Psoas muscle (tissue), 7 donors: ENCODE measurements at regions not wholly inside any gene's neighbourhood (a gene's known extent, or its start where the extent isn't known, plus 50 kb on each side); places are given as distances from the start of the nearest gene placed in this dataset.

ENCODE experiments used
- ATAC-seq, 4 donors: fragments of 200-7000 bp; cut with Tn5 transposase; one replicate each; pipeline ENCODE4 v1.9.1; 2020; ENCODE audit warnings: moderate library complexity in 3 of 4, mild to moderate bottlenecking in 2 of 4
- DNase-seq, 2 donors: peaks; one replicate each; pipeline ENCODE4 v3.0.0-alpha.2; 2020
- H3K27ac ChIP-seq: fragments of 200-600 bp; one replicate; pipeline ENCODE4 v1.8.0; 2022
- H3K27me3 ChIP-seq, 3 donors: fragments of 200-600 bp in 1 of 3; one replicate each; pipeline versions ENCODE4 v1.6.1 to v1.8.0; 2013 to 2022; ENCODE audit warnings: low read length in 2 of 3, mild to moderate bottlenecking in 2 of 3, moderate library complexity in 1 of 3; ENCODE audit not compliant: insufficient read depth in 3 of 3
- H3K36me3 ChIP-seq, 2 donors: fragments of 200-600 bp in 1 of 2; one replicate each; pipeline versions ENCODE4 v1.6.1 to v1.8.0; 2013 to 2022; ENCODE audit warnings: low read depth in 1 of 2, mild to moderate bottlenecking in 1 of 2, moderate library complexity in 1 of 2; ENCODE audit not compliant: insufficient read depth in 1 of 2
- H3K4me1 ChIP-seq: fragments of 200-600 bp; one replicate; pipeline ENCODE4 v1.8.0; 2022
- H3K4me3 ChIP-seq: fragments of 200-600 bp; one replicate; pipeline ENCODE4 v1.8.0; 2022; ENCODE audit warnings: mild to moderate bottlenecking
- H3K9me3 ChIP-seq: fragments of 200-600 bp; one replicate; pipeline ENCODE4 v1.8.0; 2022
- WGBS, 3 donors: extraction: QIAGEN DNeasy Blood & Tissue Kit; methylation state at CpG; one replicate each; pipeline versions ENCODE4 v1.1.6 to v1.1.7; 2013; 5-methylcytosine and 5-hydroxymethylcytosine counted together
- intact Hi-C, 2 donors: fragments of 100-400 bp; cut with DNase I; formaldehyde crosslinking; loops; one replicate each; pipeline versions ENCODE4 v1.11.0 to v1.14.2; 2022
- TF ChIP-seq, protein P1 (sequence below): fragments of 200-600 bp; IDR thresholded peaks from one replicate; pipeline ENCODE4 v1.8.0; 2022; ENCODE audit warnings: antibody characterized with exemption
- donor health status: healthy with polysubstance abuse.
- donor health status: DM: no; HTN: no; CAD: no; lungs with moderate emphysema.
- donor health status: Bipolar disorder and iron deficiency.
- donor health status: healthy.
- donor health status: DM: yes; HTN: yes; CAD: no.
- donor health status: DM: no; HTN: no; CAD: no.
- donor health status: DM: yes; HTN: yes; CAD: no.

DNA sequence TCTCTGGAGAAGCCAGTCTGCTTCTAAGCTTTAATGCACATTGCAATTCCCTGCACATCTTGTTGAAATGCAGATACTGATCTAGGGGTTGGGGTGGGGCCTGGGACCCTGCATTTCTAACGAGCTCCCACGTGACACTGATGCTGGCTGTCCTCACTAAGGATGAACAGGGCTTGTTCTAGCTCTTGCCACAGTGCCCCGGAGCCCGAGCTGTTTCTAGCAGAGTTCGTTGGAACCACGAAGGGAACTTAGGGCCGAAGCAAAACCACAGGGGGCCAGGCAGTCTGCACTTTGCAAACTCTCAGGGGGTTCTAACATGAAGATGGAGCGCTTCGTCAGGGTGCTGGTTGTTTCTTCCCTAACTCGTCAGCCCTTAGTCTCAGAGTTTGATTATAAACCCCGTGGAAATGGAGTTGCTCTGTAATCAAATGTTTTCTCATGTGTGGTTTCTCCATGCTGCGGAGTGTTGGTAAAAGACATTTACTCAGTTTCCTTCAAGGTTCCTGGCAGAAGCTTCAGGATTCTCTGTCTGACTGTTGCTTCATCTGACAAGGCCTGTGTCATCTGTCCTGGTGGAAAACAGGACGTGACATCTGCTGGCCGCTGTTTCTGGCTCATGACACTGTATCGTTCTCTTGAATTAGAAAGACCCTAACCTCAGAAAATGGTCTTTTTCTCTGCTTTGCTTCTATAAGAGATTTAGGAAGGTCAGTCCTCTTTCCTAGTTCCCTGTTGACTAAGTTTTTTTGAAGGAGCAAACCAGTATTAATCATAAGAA, 221.5 kb downstream of the TEX29 start:
- WGBS, 3 donors: 70 to 75% (median 72%) methylated on average over 15 of the region's 15 CpGs
- no peaks in the 10 kb centered on the region for H3K36me3 ChIP-seq
- DNase-seq (no peak), ATAC-seq (no peak)
- TF ChIP-seq, protein P1, sequence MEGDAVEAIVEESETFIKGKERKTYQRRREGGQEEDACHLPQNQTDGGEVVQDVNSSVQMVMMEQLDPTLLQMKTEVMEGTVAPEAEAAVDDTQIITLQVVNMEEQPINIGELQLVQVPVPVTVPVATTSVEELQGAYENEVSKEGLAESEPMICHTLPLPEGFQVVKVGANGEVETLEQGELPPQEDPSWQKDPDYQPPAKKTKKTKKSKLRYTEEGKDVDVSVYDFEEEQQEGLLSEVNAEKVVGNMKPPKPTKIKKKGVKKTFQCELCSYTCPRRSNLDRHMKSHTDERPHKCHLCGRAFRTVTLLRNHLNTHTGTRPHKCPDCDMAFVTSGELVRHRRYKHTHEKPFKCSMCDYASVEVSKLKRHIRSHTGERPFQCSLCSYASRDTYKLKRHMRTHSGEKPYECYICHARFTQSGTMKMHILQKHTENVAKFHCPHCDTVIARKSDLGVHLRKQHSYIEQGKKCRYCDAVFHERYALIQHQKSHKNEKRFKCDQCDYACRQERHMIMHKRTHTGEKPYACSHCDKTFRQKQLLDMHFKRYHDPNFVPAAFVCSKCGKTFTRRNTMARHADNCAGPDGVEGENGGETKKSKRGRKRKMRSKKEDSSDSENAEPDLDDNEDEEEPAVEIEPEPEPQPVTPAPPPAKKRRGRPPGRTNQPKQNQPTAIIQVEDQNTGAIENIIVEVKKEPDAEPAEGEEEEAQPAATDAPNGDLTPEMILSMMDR: no peak
- H3K9me3 ChIP-seq: no peaks in the 10 kb centered on the region
- intact Hi-C loops: no loop called here
- no peak overlapping the region for H3K27ac ChIP-seq
- no peaks in the 10 kb centered on the region for H3K4me1 ChIP-seq
- H3K27me3 ChIP-seq: peaks cover 5 to 34% (median 6%) of the 10 kb centered on the region in 3 donors
- H3K4me3 ChIP-seq: no peak overlapping the region

DNA sequence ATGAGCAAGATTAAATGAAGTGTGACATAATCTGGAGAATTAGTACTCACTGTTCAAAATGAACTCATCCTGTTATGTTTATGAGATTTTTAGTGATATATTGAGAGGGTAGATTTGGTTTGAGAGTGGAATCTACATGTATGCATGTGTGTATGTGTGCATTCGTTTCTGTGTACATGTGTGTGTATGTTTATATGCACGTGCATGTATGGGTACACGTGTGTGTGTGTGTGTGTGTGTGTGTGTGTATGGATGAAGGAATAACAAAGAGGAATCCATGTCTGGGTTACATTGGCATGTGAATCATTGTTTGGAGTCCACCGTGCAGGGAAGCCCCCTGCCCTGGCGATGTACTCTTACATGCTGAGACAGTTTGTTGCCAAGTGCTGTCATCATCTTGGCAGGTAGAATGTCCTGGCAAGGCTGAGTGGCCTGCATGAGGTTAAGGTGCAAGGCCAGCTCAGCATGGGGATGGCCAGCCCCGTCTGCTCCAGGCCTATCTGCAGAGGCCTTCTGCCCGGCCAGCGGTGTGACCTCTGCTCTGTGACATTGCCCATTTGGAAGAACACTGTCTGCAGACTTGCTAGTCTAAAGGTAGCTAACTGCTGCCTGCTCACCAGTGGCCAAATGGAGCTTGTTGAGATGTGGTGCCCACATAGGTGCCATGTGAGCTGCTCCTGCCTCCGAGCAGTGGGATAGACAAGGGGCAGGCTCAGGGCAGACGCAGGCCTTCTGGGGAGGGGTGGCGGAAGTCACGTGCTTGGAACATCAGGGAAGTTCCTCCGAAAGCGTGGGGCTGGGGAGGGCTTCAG, 222.3 kb downstream of the TEX29 start:
- ATAC-seq (no peak), DNase-seq (no peak)
- no peak overlapping the region for H3K4me3 ChIP-seq
- H3K27ac ChIP-seq: no peak overlapping the region
- no peaks in the 10 kb centered on the region for H3K36me3 ChIP-seq
- TF ChIP-seq, protein P1: no peak
- no peaks in the 10 kb centered on the region for H3K4me1 ChIP-seq
- H3K27me3 ChIP-seq: peaks cover under 1 to 26% (median 5%) of the 10 kb centered on the region in 3 donors
- no peaks in the 10 kb centered on the region for H3K9me3 ChIP-seq
- WGBS, 3 donors: 76 to 86% (median 78%) methylated on average over 14 of the region's 14 CpGs
- intact Hi-C loops: no loop called here

DNA sequence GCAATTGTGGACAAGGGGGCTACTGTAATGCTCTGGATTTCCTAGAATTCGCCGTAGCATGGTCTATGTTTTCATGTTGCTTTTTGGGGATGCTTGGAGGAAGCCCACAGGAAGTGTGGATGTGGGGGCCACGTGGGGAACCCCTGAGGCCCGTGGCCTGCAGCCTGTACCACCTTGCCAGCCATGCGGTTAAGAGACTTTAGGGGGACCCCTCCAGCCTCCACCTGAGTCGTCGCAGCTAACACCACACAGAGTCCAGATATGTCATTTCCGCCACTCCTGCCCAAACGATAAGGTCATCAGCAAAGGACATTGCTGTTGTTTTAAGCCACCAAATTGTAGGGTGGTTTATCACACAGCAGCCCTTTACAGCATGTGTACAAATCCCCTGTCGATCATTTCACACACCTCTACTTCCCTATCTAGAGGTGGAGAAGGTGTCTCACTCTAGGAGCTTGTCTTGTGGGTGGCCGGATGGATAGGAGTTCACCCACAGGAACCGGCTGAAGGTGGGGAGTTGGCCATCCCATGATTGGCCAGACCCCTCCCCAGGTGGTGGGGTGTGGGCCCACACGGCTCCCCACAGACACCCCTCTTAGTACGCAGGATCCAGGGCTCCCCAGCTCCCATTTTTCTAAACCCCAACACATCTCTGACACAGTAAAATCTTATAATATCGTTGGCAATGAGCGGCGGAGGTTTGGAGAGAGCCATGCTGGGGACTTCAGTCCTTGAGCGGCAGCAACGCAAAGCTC, 226.7 kb downstream of the TEX29 start:
- no peak for DNase-seq
- Histone ChIP-seq H3K9me3 (no peaks in the 10 kb centered on the region), H3K27ac (no peak overlapping the region), H3K4me3 (no peak overlapping the region), H3K36me3 (no peaks in the 10 kb centered on the region), H3K27me3 (no peaks in the 10 kb centered on the region), H3K4me1 (no peaks in the 10 kb centered on the region)
- ATAC-seq: no peak
- WGBS, 3 donors: 79 to 84% (median 84%) methylated on average over 19 of the region's 19 CpGs
- TF ChIP-seq, protein P1: no peak
- intact Hi-C loops: no loop called here

DNA sequence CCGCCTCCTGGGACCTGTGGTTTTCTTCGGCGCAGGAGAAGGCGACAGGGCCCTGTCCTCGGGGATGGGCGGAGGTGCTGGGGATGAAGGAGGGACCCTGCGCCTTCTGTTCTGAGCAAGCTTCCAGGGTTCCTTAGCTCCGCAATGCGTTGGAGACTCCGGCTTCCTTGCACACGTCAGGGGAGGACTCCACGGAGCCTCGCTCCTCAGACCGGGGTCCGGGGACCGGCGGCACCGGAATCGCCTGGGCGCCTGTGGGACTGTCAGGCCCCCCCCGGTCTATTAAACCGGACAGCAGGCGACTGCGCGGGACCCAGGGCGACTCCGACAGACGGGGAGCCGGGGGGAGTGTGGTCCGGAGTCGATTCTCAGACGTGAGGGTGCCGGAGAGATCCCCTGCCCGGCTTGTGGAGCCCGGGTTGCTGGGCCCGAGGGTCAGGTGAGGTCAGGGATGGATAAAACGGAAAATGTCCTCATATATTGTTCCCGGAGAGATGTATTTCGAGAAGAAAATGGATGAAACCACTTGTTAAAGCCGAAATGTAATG, 227.4 kb downstream of the TEX29 start:
- Histone ChIP-seq H3K4me1 (no peaks in the 10 kb centered on the region), H3K9me3 (no peaks in the 10 kb centered on the region), H3K27me3 (no peaks in the 10 kb centered on the region), H3K27ac (no peak overlapping the region), H3K4me3 (no peak overlapping the region), H3K36me3 (no peaks in the 10 kb centered on the region)
- 89 to 93% (median 92%) methylated on average over 40 of the region's 40 CpGs for WGBS, 3 donors
- no peak for DNase-seq
- no peak for ATAC-seq
- TF ChIP-seq, protein P1: no peak
- intact Hi-C loops: no loop called here
